Stomach (tissue), 4 donors: ENCODE measurements at regions not wholly inside any gene's neighbourhood (a gene's known extent, or its start where the extent isn't known, plus 50 kb on each side); places are given as distances from the start of the nearest gene placed in this dataset.

Experiments used
- EP300 ChIP-seq: sonication (generic); formaldehyde crosslinking; IDR thresholded peaks from one replicate; pipeline ENCODE4 v1.6.1; 2017; ENCODE audit warnings: antibody characterized with exemption
- POLR2A ChIP-seq, 4 donors: fragments of 450-650 bp; IDR thresholded peaks; one replicate each; pipeline ENCODE4 v1.6.1; 2016; ENCODE audit warnings: antibody characterized with exemption in 4 of 4, control low read depth in 2 of 4, mild to moderate bottlenecking in 1 of 4, moderate library complexity in 1 of 4
- POLR2AphosphoS5 ChIP-seq, 3 donors: sonication (generic); formaldehyde crosslinking; IDR thresholded peaks; one replicate each; pipeline ENCODE4 v1.6.1; 2016; ENCODE audit warnings: antibody characterized with exemption in 3 of 3
- TF ChIP-seq, protein P1 (sequence below), 7 experiments: fragments of 450-650 bp in 4 of 7; fragments of 200-600 bp in 3 of 7; sonication (generic) in 3 of 7; IDR thresholded peaks; one replicate each; pipeline ENCODE4 v1.5.1; 2016 to 2019; ENCODE audit warnings: antibody characterized with exemption in 7 of 7, control low read depth in 2 of 7, mild to moderate bottlenecking in 1 of 7

DNA sequence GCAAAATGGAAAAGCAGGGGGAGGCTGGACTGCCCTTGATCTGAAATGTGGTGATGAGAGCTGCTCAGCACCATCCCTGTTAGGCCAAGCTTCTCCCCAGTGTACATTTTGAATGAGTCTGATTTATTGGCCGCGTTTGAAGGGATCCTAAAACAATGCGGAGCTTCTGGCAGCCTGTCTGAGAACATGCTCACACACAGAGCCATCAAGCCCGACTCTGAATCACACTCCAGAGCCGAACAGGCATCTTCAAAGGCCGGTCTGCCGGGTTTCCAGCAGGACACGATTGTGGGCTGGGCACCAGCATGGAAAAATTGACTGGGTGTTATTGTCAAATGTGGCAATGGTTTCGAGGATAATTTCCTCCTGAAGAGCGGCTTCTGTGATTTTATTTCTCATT, 235.9 kb downstream of the TFAP2C start:
- TF ChIP-seq, protein P1, sequence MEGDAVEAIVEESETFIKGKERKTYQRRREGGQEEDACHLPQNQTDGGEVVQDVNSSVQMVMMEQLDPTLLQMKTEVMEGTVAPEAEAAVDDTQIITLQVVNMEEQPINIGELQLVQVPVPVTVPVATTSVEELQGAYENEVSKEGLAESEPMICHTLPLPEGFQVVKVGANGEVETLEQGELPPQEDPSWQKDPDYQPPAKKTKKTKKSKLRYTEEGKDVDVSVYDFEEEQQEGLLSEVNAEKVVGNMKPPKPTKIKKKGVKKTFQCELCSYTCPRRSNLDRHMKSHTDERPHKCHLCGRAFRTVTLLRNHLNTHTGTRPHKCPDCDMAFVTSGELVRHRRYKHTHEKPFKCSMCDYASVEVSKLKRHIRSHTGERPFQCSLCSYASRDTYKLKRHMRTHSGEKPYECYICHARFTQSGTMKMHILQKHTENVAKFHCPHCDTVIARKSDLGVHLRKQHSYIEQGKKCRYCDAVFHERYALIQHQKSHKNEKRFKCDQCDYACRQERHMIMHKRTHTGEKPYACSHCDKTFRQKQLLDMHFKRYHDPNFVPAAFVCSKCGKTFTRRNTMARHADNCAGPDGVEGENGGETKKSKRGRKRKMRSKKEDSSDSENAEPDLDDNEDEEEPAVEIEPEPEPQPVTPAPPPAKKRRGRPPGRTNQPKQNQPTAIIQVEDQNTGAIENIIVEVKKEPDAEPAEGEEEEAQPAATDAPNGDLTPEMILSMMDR (IDR thresholded peaks at IDR 0.05): no peak
- no peak for TF ChIP-seq POLR2A (IDR thresholded peaks at IDR 0.05)
- TF ChIP-seq POLR2AphosphoS5 (IDR thresholded peaks at IDR 0.05): no peak
- TF ChIP-seq EP300: no peak
